H1 (cell line): ENCODE measurements at regions not wholly inside any gene's neighbourhood (a gene's known extent, or its start where the extent isn't known, plus 50 kb on each side); places are given as distances from the start of the nearest gene placed in this dataset.
A peak's percentile ranks its signal among the peaks of the same experiment; 100 is the strongest.

Source experiments
- CTCF ChIA-PET: fragments of 300-600 bp; sonication (Branson Sonifier 250); formaldehyde crosslinking; loops from one replicate; lab custom pipeline; 2021; ENCODE audit not compliant: partially characterized antibody; lab: Charles Lee
- POLR2A ChIA-PET: fragments of 300-600 bp; sonication (Branson Sonifier 250); formaldehyde crosslinking; loops from one replicate; lab custom pipeline; 2021; ENCODE audit warnings: inconsistent platforms; ENCODE audit not compliant: partially characterized antibody; lab: Charles Lee
- DNase-seq, 2 experiments: peaks; one replicate each; pipeline versions ENCODE4 v3.0.0 to v3.0.0-alpha.2; 2010 to 2022; ENCODE audit warnings: low spot score in 2 of 2, low read depth in 1 of 2, mixed read lengths in 1 of 2
- FAIRE-seq: peaks from 2 replicates; lab custom pipeline; 2011; peaks lifted over from hg19 to GRCh38; lab: Jason Lieb, UNC
- H2AFZ ChIP-seq: 2 replicates; pipeline ENCODE4 v1.8.1; 2012; ENCODE audit warnings: low read length, inconsistent platforms
- H2AK5ac ChIP-seq: 2 replicates; pipeline ENCODE4 v1.6.1; 2013; ENCODE audit warnings: low read depth, low read length
- H2BK120ac ChIP-seq: replicated peaks from 2 replicates; pipeline ENCODE3; 2013; ENCODE audit warnings: low read depth, low read length, inconsistent platforms
- H2BK12ac ChIP-seq: 2 replicates; pipeline ENCODE4 v1.6.1; 2013; ENCODE audit warnings: low read depth, low read length
- H2BK15ac ChIP-seq: 2 replicates; pipeline ENCODE4 v1.6.1; 2013; ENCODE audit warnings: low read length
- H2BK20ac ChIP-seq: 2 replicates; pipeline ENCODE4 v1.6.1; 2013; ENCODE audit warnings: low read length
- H2BK5ac ChIP-seq: 2 replicates; pipeline ENCODE4 v1.6.1; 2013; ENCODE audit warnings: low read depth, low read length
- H3K14ac ChIP-seq: 2 replicates; pipeline ENCODE4 v1.6.1; 2013; ENCODE audit warnings: inconsistent platforms; ENCODE audit not compliant: insufficient read length
- H3K18ac ChIP-seq: 2 replicates; pipeline ENCODE4 v1.6.1; 2013; ENCODE audit warnings: low read length; ENCODE audit errors: extremely low read depth
- H3K23ac ChIP-seq: 2 replicates; pipeline ENCODE4 v1.6.1; 2013; ENCODE audit warnings: inconsistent platforms; ENCODE audit not compliant: insufficient read length
- H3K23me2 ChIP-seq: 2 replicates; pipeline ENCODE4 v1.6.1; 2013; ENCODE audit warnings: low read depth, low read length
- H3K27ac ChIP-seq: 2 replicates; pipeline ENCODE4 v1.6.1; 2011; ENCODE audit warnings: low read depth, low read length, inconsistent platforms
- H3K27me3 ChIP-seq, 4 experiments: replicated peaks in 1 of 4; 1 replicate in 1 of 4; 2 replicates in 3 of 4; pipeline versions ENCODE4 v1.6.1 to v1.8.1; 2011 to 2013; ENCODE audit warnings: low read length in 3 of 4, mild to moderate bottlenecking in 3 of 4, inconsistent platforms in 2 of 4, mixed read lengths in 2 of 4, moderate library complexity in 1 of 4; ENCODE audit not compliant: control insufficient read depth in 3 of 4, insufficient read depth in 3 of 4; ENCODE audit errors: extremely low read depth in 1 of 4
- H3K36me3 ChIP-seq, 4 experiments: 2 replicates each; pipeline versions ENCODE4 v1.6.1 to v1.8.1; 2011 to 2013; ENCODE audit warnings: mild to moderate bottlenecking in 4 of 4, low read length in 3 of 4, moderate library complexity in 2 of 4, control low read depth in 1 of 4, inconsistent platforms in 1 of 4; ENCODE audit not compliant: insufficient read depth in 4 of 4, control insufficient read depth in 2 of 4
- H3K4ac ChIP-seq: replicated peaks from 2 replicates; pipeline ENCODE3; 2013; ENCODE audit warnings: low read length, low read depth, mixed read lengths, inconsistent platforms; ENCODE audit not compliant: insufficient read length
- H3K4me1 ChIP-seq, 4 experiments: replicated peaks in 1 of 4; 1 replicate in 1 of 4; 2 replicates in 3 of 4; pipeline versions ENCODE4 v1.6.1 to v1.8.1; 2011 to 2013; ENCODE audit warnings: low read length in 3 of 4, inconsistent platforms in 2 of 4, mixed read lengths in 1 of 4; ENCODE audit not compliant: insufficient read depth in 4 of 4, control insufficient read depth in 3 of 4
- H3K4me2 ChIP-seq, 2 experiments: 2 replicates each; pipeline versions ENCODE4 v1.6.1 to v1.8.1; 2011 to 2013; ENCODE audit warnings: low read depth in 2 of 2, low read length in 2 of 2, control low read depth in 1 of 2, inconsistent platforms in 1 of 2, mild to moderate bottlenecking in 1 of 2; ENCODE audit not compliant: insufficient read depth in 1 of 2
- H3K4me3 ChIP-seq, 4 experiments: fragments of 200-600, 300-600 bp in 1 of 4; sonication (generic), shearing (Covaris generic), sonication (Bioruptor Twin) in 1 of 4; 2 replicates each; pipeline versions ENCODE4 v1.5.1 to v1.8.1; 2011 to 2016; ENCODE audit warnings: low read length in 4 of 4, low read depth in 3 of 4, control low read depth in 2 of 4, inconsistent platforms in 2 of 4, mild to moderate bottlenecking in 2 of 4, mixed read lengths in 1 of 4, moderate library complexity in 1 of 4; ENCODE audit not compliant: insufficient read depth in 2 of 4; ENCODE audit errors: extremely low read depth in 1 of 4
- H3K56ac ChIP-seq: replicated peaks from 2 replicates; pipeline ENCODE3; 2013; ENCODE audit warnings: low read depth, mild to moderate bottlenecking, mixed read lengths, low read length, inconsistent platforms; ENCODE audit not compliant: insufficient read length
- H3K79me1 ChIP-seq: 2 replicates; pipeline ENCODE4 v1.6.1; 2013; ENCODE audit warnings: low read depth, low read length, control low read depth
- H3K79me2 ChIP-seq, 2 experiments: 2 replicates each; pipeline versions ENCODE4 v1.6.1 to v1.8.1; 2012 to 2013; ENCODE audit warnings: low read length in 2 of 2, mild to moderate bottlenecking in 2 of 2, inconsistent platforms in 1 of 2; ENCODE audit not compliant: insufficient read depth in 2 of 2, control insufficient read depth in 1 of 2
- H3K9ac ChIP-seq, 4 experiments: replicated peaks in 1 of 4; 1 replicate in 1 of 4; 2 replicates in 3 of 4; pipeline versions ENCODE4 v1.6.1 to v1.8.1; 2011 to 2013; ENCODE audit warnings: low read depth in 3 of 4, low read length in 3 of 4, control low read depth in 2 of 4, mild to moderate bottlenecking in 2 of 4, moderate library complexity in 2 of 4, inconsistent platforms in 1 of 4; ENCODE audit errors: extremely low read depth in 1 of 4
- H3K9me3 ChIP-seq, 2 experiments: 2 replicates each; pipeline versions ENCODE4 v1.6.1 to v1.8.1; 2012 to 2013; ENCODE audit warnings: mild to moderate bottlenecking in 2 of 2, moderate library complexity in 2 of 2, control low read depth in 1 of 2, inconsistent platforms in 1 of 2, low read depth in 1 of 2, low read length in 1 of 2, mixed read lengths in 1 of 2; ENCODE audit not compliant: insufficient read depth in 2 of 2
- H4K20me1 ChIP-seq, 2 experiments: replicated peaks in 1 of 2; 2 replicates each; pipeline versions ENCODE3 to v1.8.1; 2011 to 2013; ENCODE audit warnings: inconsistent platforms in 2 of 2, low read length in 2 of 2, mild to moderate bottlenecking in 1 of 2; ENCODE audit not compliant: insufficient read depth in 2 of 2, control insufficient read depth in 1 of 2
- H4K5ac ChIP-seq: 2 replicates; pipeline ENCODE4 v1.6.1; 2013; ENCODE audit warnings: low read length, low read depth, mixed read lengths, inconsistent platforms; ENCODE audit not compliant: insufficient read length
- H4K8ac ChIP-seq: 2 replicates; pipeline ENCODE4 v1.8.0; 2013; ENCODE audit warnings: mild to moderate bottlenecking, moderate library complexity, low read length, inconsistent platforms; ENCODE audit not compliant: insufficient read depth; ENCODE audit errors: extremely low read depth
- H4K91ac ChIP-seq: replicated peaks from 2 replicates; pipeline ENCODE3; 2013; ENCODE audit warnings: low read length, mixed read lengths, inconsistent platforms; ENCODE audit not compliant: insufficient read length
- CBX8 ChIP-seq: fragments of 300-800, 300-1000 bp; sonication (generic); IDR thresholded peaks from 2 replicates; pipeline ENCODE4 v1.7.1; 2016; ENCODE audit warnings: low read depth, low read length, borderline replicate concordance
- CEBPB ChIP-seq: IDR thresholded peaks from 2 replicates; pipeline ENCODE4 v1.6.1; 2012; ENCODE audit warnings: low read depth, low read length
- CTBP2 ChIP-seq: IDR thresholded peaks from 2 replicates; pipeline ENCODE4 v1.7.0; 2011; ENCODE audit warnings: borderline replicate concordance, mild to moderate bottlenecking, moderate library complexity, mixed read lengths, low read length; ENCODE audit not compliant: insufficient read depth, insufficient read length
- GABPA ChIP-seq: IDR thresholded peaks from 2 replicates; pipeline ENCODE4 v1.6.1; 2011; ENCODE audit warnings: mild to moderate bottlenecking, low read length, moderate library complexity, borderline replicate concordance; ENCODE audit not compliant: insufficient read depth
- GTF2F1 ChIP-seq: IDR thresholded peaks from 2 replicates; pipeline ENCODE4 v1.6.1; 2012; ENCODE audit warnings: low read depth, low read length, improper control_type of control experiment, borderline replicate concordance
- JUN ChIP-seq: IDR thresholded peaks from 2 replicates; pipeline ENCODE4 v1.6.1; 2011; ENCODE audit warnings: low read depth, mild to moderate bottlenecking, improper control_type of control experiment, low read length
- KDM4A ChIP-seq: IDR thresholded peaks from one replicate; pipeline ENCODE4 v1.7.1; 2012; ENCODE audit warnings: low read depth, mild to moderate bottlenecking, moderate library complexity, low read length, inconsistent platforms; ENCODE audit not compliant: severe bottlenecking
- KDM5A ChIP-seq: fragments of 200-600 bp; IDR thresholded peaks from 2 replicates; pipeline ENCODE4 v1.7.1; 2012; ENCODE audit warnings: mild to moderate bottlenecking, low read length, inconsistent platforms, mixed read lengths
- POLR2A ChIP-seq, 2 experiments: IDR thresholded peaks; 1 replicate in 1 of 2; 2 replicates in 1 of 2; pipeline ENCODE4 v1.6.1; 2011; ENCODE audit warnings: low read depth in 2 of 2, low read length in 2 of 2, mild to moderate bottlenecking in 2 of 2; ENCODE audit errors: control extremely low read depth in 1 of 2
- POLR2AphosphoS5 ChIP-seq: IDR thresholded peaks from 2 replicates; pipeline ENCODE4 v1.6.1; 2011; ENCODE audit warnings: low read depth, low read length
- RBBP5 ChIP-seq: IDR thresholded peaks from 2 replicates; pipeline ENCODE4 v1.7.1; 2012; ENCODE audit warnings: low read depth, mild to moderate bottlenecking, inconsistent platforms, low read length, moderate library complexity, borderline replicate concordance
- SP4 ChIP-seq: IDR thresholded peaks from 2 replicates; pipeline ENCODE4 v1.6.1; 2012; ENCODE audit warnings: low read length, inconsistent platforms
- SUZ12 ChIP-seq: fragments of 200-600 bp; sonication (generic); IDR thresholded peaks from 2 replicates; pipeline ENCODE4 v1.6.1; 2012; ENCODE audit warnings: mild to moderate bottlenecking, inconsistent platforms, low read length, moderate library complexity, mixed read lengths
- TAF7 ChIP-seq: optimal IDR thresholded peaks from 2 replicates; pipeline ENCODE3; 2011; ENCODE audit warnings: low read depth, mild to moderate bottlenecking, inconsistent platforms, low read length, moderate library complexity, borderline replicate concordance
- TBP ChIP-seq: IDR thresholded peaks from 2 replicates; pipeline ENCODE4 v1.6.1; 2011; ENCODE audit warnings: low read depth, low read length, improper control_type of control experiment
- WGBS, 2 experiments: shearing (Covaris generic) in 1 of 2; methylation state at CpG; one replicate each; pipeline versions ENCODE4 v1.1.6 to v1.1.7; 2013 to 2015; ENCODE audit warnings: low lambda C conversion rate in 2 of 2, mixed read lengths in 2 of 2, inconsistent platforms in 1 of 2, low coverage in 1 of 2, missing lambda C conversion rate in 1 of 2; ENCODE audit not compliant: insufficient replicate concordance in 2 of 2, insufficient coverage in 1 of 2, insufficient read length in 1 of 2; ENCODE audit errors: extremely low coverage in 1 of 2, missing lambda C conversion rate in 1 of 2; 5-methylcytosine and 5-hydroxymethylcytosine counted together

DNA sequence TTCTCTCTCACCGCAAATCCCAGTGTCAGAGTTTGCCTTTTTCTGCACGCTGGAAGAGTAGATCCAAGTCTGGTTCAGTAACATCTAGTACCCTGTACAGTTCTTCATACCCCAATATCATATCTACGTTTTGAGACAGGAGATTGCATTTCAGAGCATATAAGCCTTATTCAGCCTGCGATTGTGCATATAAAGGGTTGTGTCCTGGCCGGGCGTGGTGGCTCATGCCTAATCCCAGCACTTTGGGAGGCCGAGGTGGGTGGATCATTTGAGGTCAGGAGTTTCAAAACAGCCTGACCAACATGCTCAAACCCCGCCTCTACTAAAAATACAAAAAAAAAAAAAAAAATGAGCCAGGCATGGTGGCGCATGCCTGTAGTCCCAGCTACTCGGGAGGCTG is 104.9 kb downstream of the MTNR1B start:
- Histone ChIP-seq H2BK5ac (peak overlapping the region; percentile 60; the same call in 1 of the 2 replicates), H3K4me2 (0 out of 4 replicates have a peak overlapping the region, but pooled peaks of 1 of the 2 experiments have one; percentile 64), H3K56ac (no peak overlapping the region), H3K27me3 (no peaks in the 10 kb centered on the region), H2AK5ac (peak overlapping the region; percentile 29), H3K79me1 (no peaks in the 10 kb centered on the region), H3K4me3 (no peak overlapping the region), H3K23ac (no peak overlapping the region), H4K5ac (peak overlapping the region; percentile 79), H3K4me1 (peaks cover 7 to 18% (median 12%) of the 10 kb centered on the region in 4 experiments; a peak in 6 of 7 replicates), H4K20me1 (no peaks in the 10 kb centered on the region), H2BK12ac (peak overlapping the region; percentile 41; the same call in 1 of the 2 replicates), H3K18ac (peak overlapping the region; percentile 43; the same call in 1 of the 2 replicates), H3K23me2 (no peaks in the 10 kb centered on the region), H2BK120ac (peak overlapping the region; percentile 4), H3K4ac (peak overlapping the region; percentile 10), H2BK20ac (peak overlapping the region; percentile 9; the same call in 1 of the 2 replicates), H3K36me3 (no peaks in the 10 kb centered on the region), H4K8ac (no peak overlapping the region), H3K9ac (no peak overlapping the region), H3K14ac (no peak overlapping the region), H3K79me2 (no peaks in the 10 kb centered on the region), H2BK15ac (no peak overlapping the region), H3K9me3 (no peaks in the 10 kb centered on the region), H2AFZ (no peak overlapping the region), H3K27ac (0 out of 2 replicates have a peak overlapping the region, but pooled peaks have one; percentile 65), H4K91ac (peak overlapping the region; percentile 9)
- no peak for DNase-seq
- POLR2A ChIA-PET: interaction anchor here (1.9 kb wide), 1 partner anchor 9 kb away, joined by 6 read pairs; no protein-coding TSS in a partner anchor
- no peak for FAIRE-seq
- CTCF ChIA-PET: interaction anchor here (1.2 kb wide), 1 partner anchor 38 kb away, joined by 8 read pairs; no protein-coding TSS in a partner anchor
- 90% methylated on average over 9 of the region's 10 CpGs; no CpG with 5 or more reads in 1 of the 2 experiments for WGBS, 2 experiments
- TF ChIP-seq SUZ12 (no peak), TAF7 (no peak), GABPA (no peak), POLR2A (IDR thresholded peaks at IDR 0.05; ENCODE audit: control extremely low read depth in 1 of 2, low read depth in 2 of 2, low read length in 2 of 2) (no peak), GTF2F1 (no peak), CBX8 (no peak), JUN (no peak), POLR2AphosphoS5 (no peak), CTBP2 (no peak), KDM5A (no peak), TBP (no peak), SP4 (no peak), CEBPB (no peak), RBBP5 (no peak), KDM4A (no peak)
